Breast epithelium (tissue), 4 donors: ENCODE measurements at regions not wholly inside any gene's neighbourhood (a gene's known extent, or its start where the extent isn't known, plus 50 kb on each side); places are given as distances from the start of the nearest gene placed in this dataset.

Experiments used
- DNase-seq, 2 donors: peaks; one replicate each; pipeline ENCODE4 v3.0.0-alpha.2; 2019; ENCODE audit warnings: low spot score in 2 of 2
- H3K27ac ChIP-seq, 2 donors: fragments of 200-600 bp; sonication (generic) in 1 of 2; one replicate each; pipeline ENCODE4 v1.5.1; 2016 to 2019; ENCODE audit warnings: mild to moderate bottlenecking in 1 of 2
- H3K27me3 ChIP-seq, 2 donors: fragments of 200-600 bp; sonication (generic) in 1 of 2; one replicate each; pipeline versions ENCODE4 v1.5.1 to v1.6.0; 2017 to 2019; ENCODE audit warnings: control low read depth in 1 of 2, mild to moderate bottlenecking in 1 of 2
- H3K36me3 ChIP-seq: fragments of 200-600 bp; one replicate; pipeline ENCODE4 v1.5.1; 2019
- H3K4me1 ChIP-seq, 2 donors: fragments of 200-600 bp; sonication (generic); one replicate each; pipeline ENCODE4 v1.5.1; 2016 to 2019; ENCODE audit warnings: control low read depth in 1 of 2
- H3K4me3 ChIP-seq, 3 donors: fragments of 200-600 bp; sonication (generic); 1 replicate in 2 of 3; 2 replicates in 1 of 3; pipeline ENCODE4 v1.5.1; 2016 to 2019; ENCODE audit warnings: mild to moderate bottlenecking in 3 of 3, moderate library complexity in 2 of 3
- H3K9me3 ChIP-seq, 2 donors: fragments of 200-600 bp; sonication (generic) in 1 of 2; one replicate each; pipeline ENCODE4 v1.5.1; 2016 to 2019; ENCODE audit warnings: control low read depth in 1 of 2
- CTCF ChIP-seq, 3 donors: fragments of 450-650 bp; IDR thresholded peaks; one replicate each; pipeline ENCODE4 v1.5.1; 2016 to 2017; ENCODE audit warnings: antibody characterized with exemption in 3 of 3, mild to moderate bottlenecking in 3 of 3, moderate library complexity in 3 of 3
- POLR2A ChIP-seq: fragments of 450-650 bp; IDR thresholded peaks from one replicate; pipeline ENCODE4 v1.6.1; 2016; ENCODE audit warnings: antibody characterized with exemption, mild to moderate bottlenecking, moderate library complexity
- POLR2AphosphoS5 ChIP-seq, 3 donors: sonication (generic); formaldehyde crosslinking; IDR thresholded peaks; one replicate each; pipeline ENCODE4 v1.6.1; 2017; ENCODE audit warnings: antibody characterized with exemption in 3 of 3
- intact Hi-C: fragments of 100-400 bp; cut with DNase I; formaldehyde crosslinking; loops from one replicate; pipeline ENCODE4 v1.15.1; 2023; ENCODE audit warnings: low total_unique reads

- H3K27me3 ChIP-seq: no peaks in the 10 kb centered on the region
- no peaks in the 10 kb centered on the region for H3K36me3 ChIP-seq
- no peak overlapping the region for H3K27ac ChIP-seq
- no peak overlapping the region for H3K4me3 ChIP-seq
- intact Hi-C loops: no loop called here
- H3K9me3 ChIP-seq: no peaks in the 10 kb centered on the region
- TF ChIP-seq CTCF (IDR thresholded peaks at IDR 0.05) (no peak), POLR2A (no peak), POLR2AphosphoS5 (IDR thresholded peaks at IDR 0.05) (no peak)
- DNase-seq: no peak
- no peaks in the 10 kb centered on the region for H3K4me1 ChIP-seq
Observed at GRCh38 chr3:168532135-168532534, 436.4 kb upstream of the GOLIM4 start.

GRCh38 chr3:168531116-168531515 lies 435.4 kb upstream of the GOLIM4 start:
- intact Hi-C loops: no loop called here
- Histone ChIP-seq H3K27me3 (no peaks in the 10 kb centered on the region), H3K9me3 (no peaks in the 10 kb centered on the region), H3K4me3 (no peak overlapping the region), H3K27ac (no peak overlapping the region), H3K36me3 (no peaks in the 10 kb centered on the region), H3K4me1 (no peaks in the 10 kb centered on the region)
- DNase-seq: no peak
- no peak for TF ChIP-seq POLR2A
- no peak for TF ChIP-seq POLR2AphosphoS5 (IDR thresholded peaks at IDR 0.05)
- no peak for TF ChIP-seq CTCF (IDR thresholded peaks at IDR 0.05)

- Histone ChIP-seq H3K4me3 (no peak overlapping the region), H3K27ac (no peak overlapping the region), H3K9me3 (no peaks in the 10 kb centered on the region), H3K4me1 (no peaks in the 10 kb centered on the region), H3K36me3 (no peaks in the 10 kb centered on the region), H3K27me3 (no peaks in the 10 kb centered on the region)
- no peak for DNase-seq
- TF ChIP-seq CTCF (IDR thresholded peaks at IDR 0.05): no peak
- TF ChIP-seq POLR2AphosphoS5 (IDR thresholded peaks at IDR 0.05): no peak
- no peak for TF ChIP-seq POLR2A
- intact Hi-C loops: no loop called here
Observed at GRCh38 chr3:168524129-168524528, 428.4 kb upstream of the GOLIM4 start.

- H3K4me3 ChIP-seq: no peak overlapping the region
- peaks cover 0 to 3% of the 10 kb centered on the region in 2 donors for H3K27me3 ChIP-seq
- intact Hi-C loops: no loop called here
- H3K27ac ChIP-seq: no peak overlapping the region
- no peak for TF ChIP-seq POLR2AphosphoS5 (IDR thresholded peaks at IDR 0.05)
- TF ChIP-seq CTCF (IDR thresholded peaks at IDR 0.05): no peak
- no peak for TF ChIP-seq POLR2A
- no peaks in the 10 kb centered on the region for H3K9me3 ChIP-seq
- H3K36me3 ChIP-seq: no peaks in the 10 kb centered on the region
- no peak for DNase-seq
- no peaks in the 10 kb centered on the region for H3K4me1 ChIP-seq
Observed at GRCh38 chr3:168517249-168518071, 421.7 kb upstream of the GOLIM4 start.

DNA sequence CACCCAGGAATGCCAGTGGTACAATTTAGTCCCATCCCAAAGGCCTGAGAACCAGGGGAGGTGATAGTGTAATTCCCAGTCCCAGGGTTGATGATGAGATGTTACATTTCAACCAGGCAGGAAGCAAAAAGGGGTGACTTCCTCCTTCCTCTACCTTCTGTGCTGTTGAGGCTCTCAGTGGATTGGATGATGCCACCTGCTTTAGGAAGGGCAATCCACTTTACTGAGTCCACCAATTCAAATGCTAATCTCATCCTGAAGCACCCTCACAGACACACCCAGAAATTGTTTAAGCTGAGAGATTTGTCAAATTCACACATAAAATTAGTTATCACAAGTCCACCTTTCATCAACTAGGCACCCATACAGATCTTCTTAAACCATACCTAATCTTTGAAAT lies 418.5 kb upstream of the GOLIM4 start:
- Histone ChIP-seq H3K9me3 (no peaks in the 10 kb centered on the region), H3K36me3 (no peaks in the 10 kb centered on the region), H3K27me3 (peaks cover 0 to 3% of the 10 kb centered on the region in 2 donors), H3K4me3 (no peak overlapping the region), H3K27ac (no peak overlapping the region), H3K4me1 (no peaks in the 10 kb centered on the region)
- intact Hi-C loops: no loop called here
- no peak for DNase-seq
- no peak for TF ChIP-seq POLR2AphosphoS5 (IDR thresholded peaks at IDR 0.05)
- TF ChIP-seq POLR2A: no peak
- no peak for TF ChIP-seq CTCF (IDR thresholded peaks at IDR 0.05)
